ENCODE measurements at regions not wholly inside any gene's neighbourhood (a gene's known extent, or its start where the extent isn't known, plus 50 kb on each side); places are given as distances from the start of the nearest gene placed in this dataset.

- Histone ChIP-seq H3K4me1 (ENCODE audit: control insufficient read depth, insufficient read depth, low read length) (no peaks in the 10 kb centered on the region), H3K27ac (ENCODE audit: extremely low read depth, low read depth, low read length) (no peak overlapping the region), H3K9me3 (ENCODE audit: control insufficient read depth, insufficient read depth, low read depth, low read length) (no peaks in the 10 kb centered on the region), H3K4me3 (ENCODE audit: low read depth, low read length) (no peak overlapping the region), H3K36me3 (ENCODE audit: control insufficient read depth in 2 of 2, insufficient read depth in 1 of 2, low read length in 2 of 2) (no peaks in the 10 kb centered on the region)
- ChIA-PET POLR2A (no interaction called here), CTCF (no interaction called here)
- TF ChIP-seq ZNF433 (tag by site-specific recombination; IDR thresholded peaks at IDR 0.05; ENCODE audit: low read depth) (no peak), ZNF639 (tag by site-specific recombination; IDR thresholded peaks at IDR 0.05) (no peak), ZNF350 (tag by site-specific recombination; IDR thresholded peaks at IDR 0.05) (no peak), ZNF132 (tag by site-specific recombination; IDR thresholded peaks at IDR 0.05; ENCODE audit: borderline replicate concordance) (no peak), ZNF423 (tag by site-specific recombination; IDR thresholded peaks at IDR 0.05) (no peak), ZNF37A (tag by site-specific recombination; IDR thresholded peaks at IDR 0.05) (no peak)
Measured at GRCh38 chr17:13442361-13442760, 159.4 kb downstream of the HS3ST3A1 start.

GRCh38 chr17:13441873-13442272 is 159.9 kb downstream of the HS3ST3A1 start:
- ChIA-PET POLR2A (no interaction called here), CTCF (no interaction called here)
- Histone ChIP-seq H3K4me3 (ENCODE audit: low read depth, low read length) (no peak overlapping the region), H3K9me3 (ENCODE audit: control insufficient read depth, insufficient read depth, low read depth, low read length) (no peaks in the 10 kb centered on the region), H3K27ac (ENCODE audit: extremely low read depth, low read depth, low read length) (no peak overlapping the region), H3K36me3 (ENCODE audit: control insufficient read depth in 2 of 2, insufficient read depth in 1 of 2, low read length in 2 of 2) (no peaks in the 10 kb centered on the region), H3K4me1 (ENCODE audit: control insufficient read depth, insufficient read depth, low read length) (no peaks in the 10 kb centered on the region)
- TF ChIP-seq KLF16 (tag by site-specific recombination; IDR thresholded peaks at IDR 0.05) (no peak), SCRT2 (tag by site-specific recombination; IDR thresholded peaks at IDR 0.05) (no peak)

DNA sequence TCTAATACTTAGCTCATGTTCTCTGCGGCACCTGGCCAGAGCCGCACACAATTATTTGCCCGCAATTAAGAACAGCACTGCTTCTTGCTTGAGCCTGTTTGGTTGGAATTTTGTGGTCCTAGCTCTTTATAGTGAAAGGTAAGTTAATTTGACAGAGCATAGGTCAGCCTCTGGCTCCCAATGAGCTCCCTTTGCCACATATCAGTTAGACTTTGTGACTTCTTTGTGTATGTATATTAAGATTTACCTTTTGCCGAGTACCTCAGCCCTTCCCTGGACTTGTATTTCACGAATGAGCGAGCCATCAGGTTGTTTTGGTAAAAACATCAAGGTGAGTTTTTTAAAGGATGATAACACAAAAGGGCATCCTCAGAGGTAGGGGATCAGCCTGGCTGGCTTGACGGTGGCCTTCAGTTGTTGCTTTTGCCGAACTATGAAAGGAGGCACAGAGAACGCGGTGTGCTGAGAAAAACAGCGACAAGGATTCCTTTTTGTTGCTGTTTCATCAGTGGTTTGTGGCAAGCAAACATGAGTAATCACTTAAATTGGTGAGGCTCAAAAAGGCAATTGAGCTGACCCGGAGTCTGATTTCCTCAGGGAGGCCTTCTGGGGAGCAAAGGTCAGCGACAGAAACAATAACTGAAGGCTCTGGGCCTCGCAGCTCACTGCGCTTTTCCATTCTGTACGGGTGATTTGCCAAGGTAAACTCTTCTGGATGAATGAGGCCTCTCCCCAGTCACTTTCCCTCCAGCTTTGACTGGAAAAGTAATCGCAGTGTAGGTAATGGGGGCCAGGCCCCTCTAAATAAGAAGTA is 163.6 kb downstream of the HS3ST3A1 start:
- Histone ChIP-seq H3K4me3 (ENCODE audit: low read depth, low read length) (no peak overlapping the region), H3K36me3 (ENCODE audit: control insufficient read depth in 2 of 2, insufficient read depth in 1 of 2, low read length in 2 of 2) (no peaks in the 10 kb centered on the region), H3K27ac (ENCODE audit: extremely low read depth, low read depth, low read length) (no peak overlapping the region), H3K4me1 (ENCODE audit: control insufficient read depth, insufficient read depth, low read length) (no peaks in the 10 kb centered on the region), H3K9me3 (ENCODE audit: control insufficient read depth, insufficient read depth, low read depth, low read length) (no peaks in the 10 kb centered on the region)
- POLR2A ChIA-PET: no interaction called here
- no peak for TF ChIP-seq ZNF792 (tag by site-specific recombination; IDR thresholded peaks at IDR 0.05)
- CTCF ChIA-PET: interaction anchor here (0.6 to 1.2 kb wide), 4 partner anchors 16 to 754 kb away, joined by 3 to 4 read pairs (median 4); no protein-coding TSS in a partner anchor

GRCh38 chr17:13435230-13435629 is 166.5 kb downstream of the HS3ST3A1 start:
- Histone ChIP-seq H3K36me3 (ENCODE audit: control insufficient read depth in 2 of 2, insufficient read depth in 1 of 2, low read length in 2 of 2) (no peaks in the 10 kb centered on the region), H3K4me3 (ENCODE audit: low read depth, low read length) (no peak overlapping the region), H3K9me3 (ENCODE audit: control insufficient read depth, insufficient read depth, low read depth, low read length) (no peaks in the 10 kb centered on the region), H3K4me1 (ENCODE audit: control insufficient read depth, insufficient read depth, low read length) (no peaks in the 10 kb centered on the region), H3K27ac (ENCODE audit: extremely low read depth, low read depth, low read length) (no peak overlapping the region)
- ChIA-PET CTCF (no interaction called here), POLR2A (no interaction called here)
- TF ChIP-seq MYNN (tag by site-specific recombination; IDR thresholded peaks at IDR 0.05; ENCODE audit: borderline replicate concordance) (no peak), ZNF639 (tag by site-specific recombination; IDR thresholded peaks at IDR 0.05) (no peak), ZNF341 (tag by site-specific recombination; IDR thresholded peaks at IDR 0.05; ENCODE audit: low read depth) (no peak), ZNF366 (tag by site-specific recombination; conservative IDR thresholded peaks at IDR 0.05) (no peak), ZNF433 (tag by site-specific recombination; IDR thresholded peaks at IDR 0.05; ENCODE audit: low read depth) (no peak), KLF7 (tag by site-specific recombination; IDR thresholded peaks at IDR 0.05; ENCODE audit: borderline replicate concordance) (no peak), ZNF416 (tag by site-specific recombination; IDR thresholded peaks at IDR 0.05) (no peak), SP7 (tag by site-specific recombination; IDR thresholded peaks at IDR 0.05) (no peak), ZNF19 (tag by site-specific recombination; IDR thresholded peaks at IDR 0.05; ENCODE audit: low read depth) (no peak)
